ENCODE measurements at regions not wholly inside any gene's neighbourhood (a gene's known extent, or its start where the extent isn't known, plus 50 kb on each side); places are given as distances from the start of the nearest gene placed in this dataset.

- Histone ChIP-seq H3K9me2 (ENCODE audit: insufficient read depth) (0 out of 2 replicates have a peak, but pooled peaks cover 3% of the 10 kb centered on the region), H4K20me1 (replicated peaks; ENCODE audit: insufficient read depth) (no peaks in the 10 kb centered on the region), H3K27me3 (ENCODE audit: insufficient read depth) (no peaks in the 10 kb centered on the region), H3K4me1 (ENCODE audit: insufficient read depth) (no peaks in the 10 kb centered on the region), H3K79me2 (replicated peaks; ENCODE audit: insufficient read depth) (no peaks in the 10 kb centered on the region), H3K36me3 (ENCODE audit: insufficient read depth) (no peaks in the 10 kb centered on the region), H3K4me3 (no peak overlapping the region), H3K27ac (ENCODE audit: low read depth) (no peak overlapping the region), H3F3A (replicated peaks; ENCODE audit: low read depth) (no peaks in the 10 kb centered on the region), H3K4me2 (no peak overlapping the region), H2AFZ (peak overlapping the region; percentile 78)
- no peak for ATAC-seq
- peaks cover 6% of the 10 kb centered on the region for H3K27me3 Mint-ChIP-seq (ENCODE audit: insufficient read depth, low read depth, poor library complexity)
- no peak for DNase-seq (ENCODE audit: low spot score)
- TF ChIP-seq ZNF114 (CRISPR knock-in tag; IDR thresholded peaks at IDR 0.05) = no peak
- peak in 1 of 2 experiments; percentile 44; a peak in 2 of 4 replicates for TF ChIP-seq CTCF (conservative IDR thresholded peaks at IDR 0.05; ENCODE audit: low read depth in 2 of 2)
- H3K4me3 Mint-ChIP-seq = no peak overlapping the region
- H3K36me3 Mint-ChIP-seq (ENCODE audit: low read depth) = no peaks in the 10 kb centered on the region
- H3K27ac Mint-ChIP-seq = no peak overlapping the region
- H3K9me3 Mint-ChIP-seq = no peaks in the 10 kb centered on the region
- peaks cover 11% of the 10 kb centered on the region for H3K4me1 Mint-ChIP-seq
Observed at GRCh38 chr10:110446954-110447608, 50.6 kb upstream of the DUSP5 start.

GRCh38 chr10:110447886-110448285 is 49.8 kb upstream of the DUSP5 start:
- H3K36me3 ChIP-seq (ENCODE audit: insufficient read depth) = no peaks in the 10 kb centered on the region
- 0 out of 2 replicates have a peak, but pooled peaks cover 3% of the 10 kb centered on the region for H3K9me2 ChIP-seq (ENCODE audit: insufficient read depth)
- Mint-ChIP-seq H3K36me3 (ENCODE audit: low read depth) (no peaks in the 10 kb centered on the region), H3K27me3 (ENCODE audit: insufficient read depth, low read depth, poor library complexity) (peaks cover 6% of the 10 kb centered on the region), H3K4me3 (no peak overlapping the region), H3K27ac (no peak overlapping the region), H3K9me3 (no peaks in the 10 kb centered on the region), H3K4me1 (peaks cover 7% of the 10 kb centered on the region)
- no peaks in the 10 kb centered on the region for H4K20me1 ChIP-seq (replicated peaks; ENCODE audit: insufficient read depth)
- no peak overlapping the region for H3K27ac ChIP-seq (ENCODE audit: low read depth)
- DNase-seq (ENCODE audit: low spot score) (no peak), ATAC-seq (no peak)
- H3K4me1 ChIP-seq (ENCODE audit: insufficient read depth) = no peaks in the 10 kb centered on the region
- TF ChIP-seq REST (IDR thresholded peaks at IDR 0.05; ENCODE audit: unreplicated experiment) (no peak), ZNF331 (CRISPR knock-in tag; IDR thresholded peaks at IDR 0.05; ENCODE audit: low read depth) (no peak), EZH2 (IDR thresholded peaks at IDR 0.05; ENCODE audit: low read depth, unreplicated experiment) (no peak)
- H3K4me3 ChIP-seq = no peak overlapping the region
- no peak overlapping the region; the same call in 1 of the 2 replicates for H2AFZ ChIP-seq
- no peak overlapping the region for H3K4me2 ChIP-seq
- no peaks in the 10 kb centered on the region for H3K79me2 ChIP-seq (replicated peaks; ENCODE audit: insufficient read depth)
- no peaks in the 10 kb centered on the region for H3F3A ChIP-seq (replicated peaks; ENCODE audit: low read depth)
- no peaks in the 10 kb centered on the region for H3K27me3 ChIP-seq (ENCODE audit: insufficient read depth)

All from GM23338 (cell line).